GM12874 (cell line): ENCODE measurements at regions not wholly inside any gene's neighbourhood (a gene's known extent, or its start where the extent isn't known, plus 50 kb on each side); places are given as distances from the start of the nearest gene placed in this dataset.

Source experiments
- CTCF ChIP-seq: IDR thresholded peaks from 2 replicates; pipeline ENCODE4 v1.5.1; 2011; ENCODE audit warnings: low read depth, mild to moderate bottlenecking, control low read depth, low read length, moderate library complexity; ENCODE audit not compliant: insufficient read depth

- no peak for TF ChIP-seq CTCF
Measured at GRCh38 chr2:145687442-145688134, 1167.7 kb upstream of the ZEB2 start.

- TF ChIP-seq CTCF, result no peak
Measured at GRCh38 chr2:145685383-145686050, 1165.6 kb upstream of the ZEB2 start.

- no peak for TF ChIP-seq CTCF
Measured at GRCh38 chr2:145682546-145683157, 1162.7 kb upstream of the ZEB2 start.

GRCh38 chr2:145680276-145680675 lies 1160.4 kb upstream of the ZEB2 start:
- no peak for TF ChIP-seq CTCF

- TF ChIP-seq CTCF, result no peak
Measured at GRCh38 chr2:145677371-145677770, 1157.5 kb upstream of the ZEB2 start.

- no peak for TF ChIP-seq CTCF
Measured at GRCh38 chr2:145674705-145675104, 1154.8 kb upstream of the ZEB2 start.

- TF ChIP-seq CTCF, result no peak
Measured at GRCh38 chr2:145669301-145669700, 1149.4 kb upstream of the ZEB2 start.
